ENCODE measurements at regions not wholly inside any gene's neighbourhood (a gene's known extent, or its start where the extent isn't known, plus 50 kb on each side); places are given as distances from the start of the nearest gene placed in this dataset.

- TF ChIP-seq CHD2 (IDR thresholded peaks at IDR 0.05; ENCODE audit: low read length, partially characterized antibody) (no peak), CTCF (IDR thresholded peaks at IDR 0.05) (no peak), ZFP36 (IDR thresholded peaks at IDR 0.05; ENCODE audit: borderline replicate concordance, partially characterized antibody) (no peak), SMC3 (IDR thresholded peaks at IDR 0.05) (no peak), PHF8 (IDR thresholded peaks at IDR 0.05; ENCODE audit: borderline replicate concordance, low read depth) (no peak), BHLHE40 (IDR thresholded peaks at IDR 0.05; ENCODE audit: low read depth, low read length) (no peak), POLR2A (IDR thresholded peaks at IDR 0.05; ENCODE audit: low read length) (no peak), EHMT2 (IDR thresholded peaks at IDR 0.05; ENCODE audit: low read depth) (no peak), ESRRA (IDR thresholded peaks at IDR 0.05; ENCODE audit: borderline replicate concordance, low read length) (no peak), PBX3 (IDR thresholded peaks at IDR 0.05) (no peak)
Observed at GRCh38 chr4:156654410-156654809, 317.2 kb downstream of the PDGFC start.

All from A549 (cell line).